ENCODE measurements at regions not wholly inside any gene's neighbourhood (a gene's known extent, or its start where the extent isn't known, plus 50 kb on each side); places are given as distances from the start of the nearest gene placed in this dataset.

DNA sequence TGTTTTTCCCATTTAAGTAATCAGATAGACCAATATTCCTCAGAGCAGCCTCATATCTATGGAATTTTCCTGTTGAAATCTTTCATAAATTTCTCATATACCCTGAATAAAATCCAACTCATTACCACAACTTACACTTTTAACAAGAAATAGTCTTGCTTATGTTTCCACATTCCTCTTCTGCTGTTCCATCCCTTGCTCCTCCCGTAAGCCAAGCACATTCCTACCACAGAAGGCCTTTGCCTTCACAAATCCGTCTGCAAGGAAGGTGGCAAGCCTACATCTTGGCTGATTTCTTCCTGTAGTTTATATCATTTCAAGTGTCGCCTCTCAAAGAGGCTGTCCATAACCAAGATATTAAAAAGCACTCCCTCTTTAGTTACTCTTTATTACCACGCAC is 127.7 kb downstream of the C12orf50 start:
- TF ChIP-seq, protein P1, sequence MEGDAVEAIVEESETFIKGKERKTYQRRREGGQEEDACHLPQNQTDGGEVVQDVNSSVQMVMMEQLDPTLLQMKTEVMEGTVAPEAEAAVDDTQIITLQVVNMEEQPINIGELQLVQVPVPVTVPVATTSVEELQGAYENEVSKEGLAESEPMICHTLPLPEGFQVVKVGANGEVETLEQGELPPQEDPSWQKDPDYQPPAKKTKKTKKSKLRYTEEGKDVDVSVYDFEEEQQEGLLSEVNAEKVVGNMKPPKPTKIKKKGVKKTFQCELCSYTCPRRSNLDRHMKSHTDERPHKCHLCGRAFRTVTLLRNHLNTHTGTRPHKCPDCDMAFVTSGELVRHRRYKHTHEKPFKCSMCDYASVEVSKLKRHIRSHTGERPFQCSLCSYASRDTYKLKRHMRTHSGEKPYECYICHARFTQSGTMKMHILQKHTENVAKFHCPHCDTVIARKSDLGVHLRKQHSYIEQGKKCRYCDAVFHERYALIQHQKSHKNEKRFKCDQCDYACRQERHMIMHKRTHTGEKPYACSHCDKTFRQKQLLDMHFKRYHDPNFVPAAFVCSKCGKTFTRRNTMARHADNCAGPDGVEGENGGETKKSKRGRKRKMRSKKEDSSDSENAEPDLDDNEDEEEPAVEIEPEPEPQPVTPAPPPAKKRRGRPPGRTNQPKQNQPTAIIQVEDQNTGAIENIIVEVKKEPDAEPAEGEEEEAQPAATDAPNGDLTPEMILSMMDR (optimal IDR thresholded peaks at IDR 0.05 in 1 of 3, IDR thresholded peaks at IDR 0.05 in 1 of 3, conservative IDR thresholded peaks at IDR 0.05 in 1 of 3; ENCODE audit: extremely low read depth in 1 of 3, insufficient read depth in 2 of 3, low read length in 3 of 3), result no peak
- no peak for TF ChIP-seq EZH2 (IDR thresholded peaks at IDR 0.05; ENCODE audit: low read length)

Data from keratinocyte (primary cell).